PFSK-1 (cell line): ENCODE measurements at regions not wholly inside any gene's neighbourhood (a gene's known extent, or its start where the extent isn't known, plus 50 kb on each side); places are given as distances from the start of the nearest gene placed in this dataset.

Source experiments
- FOXP2 ChIP-seq: optimal IDR thresholded peaks from 2 replicates; pipeline ENCODE3; 2011; ENCODE audit warnings: borderline replicate concordance, control low read depth, inconsistent platforms; ENCODE audit not compliant: insufficient read depth; ENCODE audit errors: extremely low read length, extremely low read depth
- POLR2AphosphoS5 ChIP-seq: IDR thresholded peaks from 2 replicates; pipeline ENCODE4 v1.6.1; 2012; ENCODE audit warnings: low read depth, mild to moderate bottlenecking, control low read depth, low read length, moderate library complexity
- REST ChIP-seq, 2 experiments: IDR thresholded peaks; 2 replicates each; pipeline versions ENCODE4 v1.6.1 to v1.8.0; 2011 to 2012; ENCODE audit warnings: low read depth in 2 of 2, low read length in 2 of 2, control low read depth in 1 of 2, inconsistent platforms in 1 of 2, mild to moderate bottlenecking in 1 of 2, moderate library complexity in 1 of 2; ENCODE audit not compliant: insufficient read depth in 1 of 2
- SIN3A ChIP-seq: IDR thresholded peaks from 2 replicates; pipeline ENCODE4 v1.6.1; 2012; ENCODE audit warnings: mild to moderate bottlenecking, low read length, moderate library complexity, borderline replicate concordance; ENCODE audit not compliant: insufficient read depth
- TAF1 ChIP-seq: IDR thresholded peaks from 2 replicates; pipeline ENCODE4 v1.6.1; 2012; ENCODE audit warnings: low read length, control low read depth, borderline replicate concordance; ENCODE audit not compliant: insufficient read depth

- TF ChIP-seq SIN3A = no peak
- TF ChIP-seq REST (IDR thresholded peaks at IDR 0.05; ENCODE audit: insufficient read depth in 1 of 2, low read depth in 2 of 2, low read length in 2 of 2) = no peak
- TF ChIP-seq TAF1 = no peak
- TF ChIP-seq FOXP2 = no peak
- no peak for TF ChIP-seq POLR2AphosphoS5
Observed at GRCh38 chrX:69050051-69050765, 115.0 kb downstream of the PJA1 start.

GRCh38 chrX:69046996-69047490, 118.2 kb downstream of the PJA1 start:
- TF ChIP-seq SIN3A = no peak
- no peak for TF ChIP-seq FOXP2
- no peak for TF ChIP-seq POLR2AphosphoS5
- no peak for TF ChIP-seq REST (IDR thresholded peaks at IDR 0.05; ENCODE audit: insufficient read depth in 1 of 2, low read depth in 2 of 2, low read length in 2 of 2)
- no peak for TF ChIP-seq TAF1

GRCh38 chrX:69045616-69046345, 119.5 kb downstream of the PJA1 start:
- no peak for TF ChIP-seq TAF1
- no peak for TF ChIP-seq REST (IDR thresholded peaks at IDR 0.05; ENCODE audit: insufficient read depth in 1 of 2, low read depth in 2 of 2, low read length in 2 of 2)
- no peak for TF ChIP-seq FOXP2
- TF ChIP-seq POLR2AphosphoS5 = no peak
- TF ChIP-seq SIN3A = no peak

GRCh38 chrX:69038816-69039215, 126.4 kb downstream of the PJA1 start:
- no peak for TF ChIP-seq REST (IDR thresholded peaks at IDR 0.05; ENCODE audit: insufficient read depth in 1 of 2, low read depth in 2 of 2, low read length in 2 of 2)
- TF ChIP-seq TAF1 = no peak
- no peak for TF ChIP-seq SIN3A
- TF ChIP-seq POLR2AphosphoS5 = no peak
- TF ChIP-seq FOXP2 = no peak
